ENCODE measurements at regions not wholly inside any gene's neighbourhood (a gene's known extent, or its start where the extent isn't known, plus 50 kb on each side); places are given as distances from the start of the nearest gene placed in this dataset.

- no peak for TF ChIP-seq CTCF (IDR thresholded peaks at IDR 0.05)
Measured at GRCh38 chr2:225171350-225171749, 129.1 kb upstream of the DOCK10 start.

GRCh38 chr2:225170162-225170561, 127.9 kb upstream of the DOCK10 start:
- TF ChIP-seq CTCF (IDR thresholded peaks at IDR 0.05) = no peak

- no peak for TF ChIP-seq CTCF (IDR thresholded peaks at IDR 0.05)
Measured at GRCh38 chr2:225169396-225169795, 127.1 kb upstream of the DOCK10 start.

GRCh38 chr2:225165052-225165451, 122.8 kb upstream of the DOCK10 start:
- no peak for TF ChIP-seq CTCF (IDR thresholded peaks at IDR 0.05)

- no peak for TF ChIP-seq CTCF (IDR thresholded peaks at IDR 0.05)
Measured at GRCh38 chr2:225164401-225165050, 122.3 kb upstream of the DOCK10 start.

- no peak for TF ChIP-seq CTCF (IDR thresholded peaks at IDR 0.05)
Measured at GRCh38 chr2:225158360-225158759, 116.1 kb upstream of the DOCK10 start.

- TF ChIP-seq CTCF (IDR thresholded peaks at IDR 0.05) = no peak
Measured at GRCh38 chr2:225156853-225157451, 114.7 kb upstream of the DOCK10 start.

Data from LNCAP (cell line).